PC-9 (cell line): ENCODE measurements at regions not wholly inside any gene's neighbourhood (a gene's known extent, or its start where the extent isn't known, plus 50 kb on each side); places are given as distances from the start of the nearest gene placed in this dataset.

Source experiments
- BruUV-seq: library from RNA; stranded (reverse); fragments of 400-500 nt; replicated peaks from 2 replicates; lab custom pipeline; 2021; lab: Mats Ljungman, UMichigan
- CTCF ChIA-PET: fragments of 300-600 bp; sonication (Branson Sonifier 250); formaldehyde crosslinking; loops from one replicate; lab custom pipeline; 2022; ENCODE audit warnings: antibody characterized with exemption; lab: Charles Lee
- POLR2A ChIA-PET: fragments of 300-600 bp; sonication (Branson Sonifier 250); formaldehyde crosslinking; loops from one replicate; lab custom pipeline; 2022; ENCODE audit warnings: antibody characterized with exemption; ENCODE audit not compliant: unreplicated experiment; lab: Charles Lee
- DNase-seq, 2 experiments: peaks; one replicate each; pipeline versions ENCODE4 v3.0.0 to v3.0.0-alpha.2; 2015 to 2022; ENCODE audit warnings: mixed read lengths in 1 of 2
- H2AFZ ChIP-seq: fragments of 200-600 bp; sonication (generic); 2 replicates; pipeline ENCODE4 v1.8.1; 2017; ENCODE audit warnings: antibody characterized with exemption
- H3F3A ChIP-seq: fragments of 200-600 bp; sonication (generic); 2 replicates; pipeline ENCODE4 v1.8.1; 2017; ENCODE audit warnings: antibody characterized with exemption, mild to moderate bottlenecking, low read depth; ENCODE audit not compliant: insufficient read depth
- H3K27ac ChIP-seq: fragments of 200-600 bp; sonication (generic); 2 replicates; pipeline ENCODE4 v1.6.1; 2016; ENCODE audit warnings: mixed run types
- H3K27me3 ChIP-seq: fragments of 200-600 bp; sonication (generic); 2 replicates; pipeline ENCODE4 v1.6.1; 2016; ENCODE audit warnings: low read depth, mixed run types; ENCODE audit not compliant: insufficient read depth
- H3K36me3 ChIP-seq: fragments of 200-600 bp; sonication (generic); 2 replicates; pipeline ENCODE4 v1.6.1; 2016; ENCODE audit warnings: low read depth, mixed run types
- H3K4me1 ChIP-seq: fragments of 200-600 bp; sonication (generic); replicated peaks from 2 replicates; pipeline ENCODE4 v1.6.1; 2016; ENCODE audit warnings: mixed run types; ENCODE audit not compliant: insufficient read depth
- H3K4me2 ChIP-seq: fragments of 200-600 bp; sonication (generic); 2 replicates; pipeline ENCODE4 v1.6.1; 2017; ENCODE audit warnings: mixed run types
- H3K4me3 ChIP-seq: fragments of 200-600 bp; sonication (generic); 2 replicates; pipeline ENCODE4 v1.6.1; 2016; ENCODE audit warnings: mixed run types
- H3K79me2 ChIP-seq: fragments of 200-600 bp; sonication (generic); 2 replicates; pipeline ENCODE4 v1.6.1; 2017; ENCODE audit warnings: low read depth, mixed run types
- H3K9me2 ChIP-seq: fragments of 200-600 bp; sonication (generic); 2 replicates; pipeline ENCODE4 v1.8.1; 2017; ENCODE audit warnings: mild to moderate bottlenecking; ENCODE audit not compliant: insufficient read depth
- H3K9me3 ChIP-seq: fragments of 200-600 bp; sonication (generic); 2 replicates; pipeline ENCODE4 v1.8.1; 2016; ENCODE audit warnings: low read depth; ENCODE audit not compliant: insufficient read depth
- H4K20me1 ChIP-seq: fragments of 200-600 bp; sonication (generic); 2 replicates; pipeline ENCODE4 v1.8.1; 2017; ENCODE audit not compliant: insufficient read depth
- EZH2 ChIP-seq: fragments of 200-600 bp; sonication (generic); IDR thresholded peaks from 2 replicates; pipeline ENCODE4 v1.8.0; 2017; ENCODE audit warnings: antibody characterized with exemption, low read depth
- intact Hi-C: fragments of 100-400 bp; cut with micrococcal nuclease; formaldehyde crosslinking; loops from one replicate; pipeline ENCODE4 v1.10.0; 2022; ENCODE audit not compliant: unreplicated experiment
- TF ChIP-seq, protein P1 (sequence below): fragments of 200-600 bp; sonication (generic); conservative IDR thresholded peaks from 2 replicates; pipeline ENCODE4 v1.6.1; 2017; ENCODE audit warnings: mixed run types, antibody characterized with exemption, mild to moderate bottlenecking, moderate library complexity

DNA sequence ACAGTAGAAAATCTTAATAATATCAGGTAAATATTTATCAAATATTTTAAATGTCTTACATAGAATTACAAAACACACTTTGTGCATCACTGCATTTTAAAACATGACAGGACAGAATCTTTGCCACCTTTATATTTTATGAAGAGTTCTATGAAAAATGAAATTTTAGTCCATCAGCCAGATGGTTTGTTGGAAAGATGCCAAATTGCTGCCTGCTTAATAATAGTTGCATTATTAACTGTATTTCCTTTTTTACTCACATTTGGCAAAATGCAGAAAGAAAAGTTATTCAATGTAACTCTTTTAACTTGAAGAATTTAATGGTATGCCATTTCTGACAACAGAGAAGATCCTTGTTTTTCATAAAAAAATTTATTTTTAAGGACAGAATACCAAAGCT, 1271.6 kb downstream of the NSUN3 start:
- DNase-seq: no peak
- H3K27ac ChIP-seq: no peak overlapping the region
- no peaks in the 10 kb centered on the region for H3K36me3 ChIP-seq
- H4K20me1 ChIP-seq: no peaks in the 10 kb centered on the region; the same call in 1 of the 2 replicates
- no peaks in the 10 kb centered on the region for H3K79me2 ChIP-seq
- ChIA-PET CTCF (no interaction called here), POLR2A (no interaction called here)
- H3K4me1 ChIP-seq: no peaks in the 10 kb centered on the region
- TF ChIP-seq, protein P1, sequence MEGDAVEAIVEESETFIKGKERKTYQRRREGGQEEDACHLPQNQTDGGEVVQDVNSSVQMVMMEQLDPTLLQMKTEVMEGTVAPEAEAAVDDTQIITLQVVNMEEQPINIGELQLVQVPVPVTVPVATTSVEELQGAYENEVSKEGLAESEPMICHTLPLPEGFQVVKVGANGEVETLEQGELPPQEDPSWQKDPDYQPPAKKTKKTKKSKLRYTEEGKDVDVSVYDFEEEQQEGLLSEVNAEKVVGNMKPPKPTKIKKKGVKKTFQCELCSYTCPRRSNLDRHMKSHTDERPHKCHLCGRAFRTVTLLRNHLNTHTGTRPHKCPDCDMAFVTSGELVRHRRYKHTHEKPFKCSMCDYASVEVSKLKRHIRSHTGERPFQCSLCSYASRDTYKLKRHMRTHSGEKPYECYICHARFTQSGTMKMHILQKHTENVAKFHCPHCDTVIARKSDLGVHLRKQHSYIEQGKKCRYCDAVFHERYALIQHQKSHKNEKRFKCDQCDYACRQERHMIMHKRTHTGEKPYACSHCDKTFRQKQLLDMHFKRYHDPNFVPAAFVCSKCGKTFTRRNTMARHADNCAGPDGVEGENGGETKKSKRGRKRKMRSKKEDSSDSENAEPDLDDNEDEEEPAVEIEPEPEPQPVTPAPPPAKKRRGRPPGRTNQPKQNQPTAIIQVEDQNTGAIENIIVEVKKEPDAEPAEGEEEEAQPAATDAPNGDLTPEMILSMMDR: no peak
- H2AFZ ChIP-seq: no peak overlapping the region
- 0 out of 2 replicates have a peak, but pooled peaks cover 10% of the 10 kb centered on the region for H3K9me2 ChIP-seq
- H3F3A ChIP-seq: no peaks in the 10 kb centered on the region
- no peak overlapping the region for H3K4me2 ChIP-seq
- H3K27me3 ChIP-seq: no peaks in the 10 kb centered on the region
- H3K4me3 ChIP-seq: no peak overlapping the region
- peaks cover 4% of the 10 kb centered on the region; the same call in 1 of the 2 replicates for H3K9me3 ChIP-seq
- no TSS peak for BruUV-seq
- intact Hi-C loops: no loop called here

DNA sequence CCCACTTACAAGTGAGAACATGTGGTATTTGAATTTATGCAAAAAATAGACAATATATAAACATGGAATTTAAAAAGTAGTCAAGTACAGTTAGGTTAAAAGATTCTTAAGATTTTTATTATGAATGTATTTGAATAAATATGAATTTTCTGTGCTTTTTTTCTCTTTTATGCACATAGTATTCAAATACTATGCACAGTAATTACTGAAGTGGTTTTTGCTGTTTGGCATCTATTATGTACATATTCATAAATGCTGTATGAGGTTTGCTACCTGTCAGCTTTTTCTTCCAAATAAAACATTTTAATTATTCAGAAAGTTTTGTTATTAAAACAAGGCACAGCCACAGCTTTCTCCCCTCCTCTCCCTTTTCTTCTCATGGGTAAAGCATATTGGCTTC, 1272.7 kb downstream of the NSUN3 start:
- H3F3A ChIP-seq: no peaks in the 10 kb centered on the region
- intact Hi-C loops: no loop called here
- no peaks in the 10 kb centered on the region for H3K79me2 ChIP-seq
- H4K20me1 ChIP-seq: no peaks in the 10 kb centered on the region; the same call in 1 of the 2 replicates
- BruUV-seq: no TSS peak
- no peak overlapping the region for H3K27ac ChIP-seq
- TF ChIP-seq EZH2: no peak
- TF ChIP-seq, protein P1: no peak
- H2AFZ ChIP-seq: no peak overlapping the region
- H3K27me3 ChIP-seq: no peaks in the 10 kb centered on the region
- no peak for DNase-seq
- ChIA-PET POLR2A (no interaction called here), CTCF (no interaction called here)
- no peaks in the 10 kb centered on the region for H3K4me1 ChIP-seq
- no peaks in the 10 kb centered on the region for H3K36me3 ChIP-seq
- peaks cover 4% of the 10 kb centered on the region; the same call in 1 of the 2 replicates for H3K9me3 ChIP-seq
- 0 out of 2 replicates have a peak, but pooled peaks cover 10% of the 10 kb centered on the region for H3K9me2 ChIP-seq
- H3K4me2 ChIP-seq: no peak overlapping the region
- H3K4me3 ChIP-seq: no peak overlapping the region

DNA sequence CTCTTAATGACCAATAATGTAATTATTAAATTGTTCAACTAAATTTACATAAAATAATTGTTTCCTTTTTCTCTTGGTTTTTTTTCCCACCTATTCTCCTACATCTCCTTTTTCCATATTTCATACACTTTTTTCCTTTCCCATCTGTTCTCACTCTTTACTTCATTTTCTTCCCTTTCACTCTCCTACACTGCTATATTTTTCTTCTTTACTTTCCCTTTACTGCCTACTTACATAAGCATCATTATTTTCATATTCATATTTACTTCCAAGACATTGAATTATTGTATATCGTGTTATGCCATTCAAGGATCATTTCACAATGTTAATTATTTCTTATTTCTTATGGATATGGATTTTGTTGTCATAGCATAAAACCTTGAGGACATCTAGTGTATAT, 1275.6 kb downstream of the NSUN3 start:
- DNase-seq: no peak
- TF ChIP-seq EZH2: no peak
- TF ChIP-seq, protein P1: no peak
- no peak overlapping the region for H3K4me3 ChIP-seq
- 0 out of 2 replicates have a peak, but pooled peaks cover 10% of the 10 kb centered on the region for H3K9me2 ChIP-seq
- H3F3A ChIP-seq: no peaks in the 10 kb centered on the region
- H3K4me1 ChIP-seq: no peaks in the 10 kb centered on the region
- H4K20me1 ChIP-seq: no peaks in the 10 kb centered on the region
- ChIA-PET POLR2A (no interaction called here), CTCF (no interaction called here)
- no peaks in the 10 kb centered on the region for H3K79me2 ChIP-seq
- H2AFZ ChIP-seq: no peak overlapping the region
- BruUV-seq: no TSS peak
- H3K27me3 ChIP-seq: no peaks in the 10 kb centered on the region
- H3K9me3 ChIP-seq: peaks cover 4% of the 10 kb centered on the region; the same call in 1 of the 2 replicates
- intact Hi-C loops: no loop called here
- H3K4me2 ChIP-seq: no peak overlapping the region
- H3K36me3 ChIP-seq: no peaks in the 10 kb centered on the region
- no peak overlapping the region for H3K27ac ChIP-seq
